AG09319 (cell line): ENCODE measurements at regions not wholly inside any gene's neighbourhood (a gene's known extent, or its start where the extent isn't known, plus 50 kb on each side); places are given as distances from the start of the nearest gene placed in this dataset.
"Not testable (repeated sequence)": the region's sequence is repeated elsewhere in the genome, so short reads cannot be mapped to it uniquely, and the experiment has no call there.

ENCODE experiments used
- DNase-seq: peaks from one replicate; pipeline ENCODE4 v3.0.0-alpha.2; 2010; ENCODE audit warnings: low read depth; ENCODE audit errors: extremely low read depth
- TF ChIP-seq, protein P1 (sequence below): IDR thresholded peaks from 2 replicates; pipeline ENCODE4 v1.5.1; 2011; ENCODE audit warnings: low read depth, mild to moderate bottlenecking, inconsistent platforms, low read length, moderate library complexity

DNA sequence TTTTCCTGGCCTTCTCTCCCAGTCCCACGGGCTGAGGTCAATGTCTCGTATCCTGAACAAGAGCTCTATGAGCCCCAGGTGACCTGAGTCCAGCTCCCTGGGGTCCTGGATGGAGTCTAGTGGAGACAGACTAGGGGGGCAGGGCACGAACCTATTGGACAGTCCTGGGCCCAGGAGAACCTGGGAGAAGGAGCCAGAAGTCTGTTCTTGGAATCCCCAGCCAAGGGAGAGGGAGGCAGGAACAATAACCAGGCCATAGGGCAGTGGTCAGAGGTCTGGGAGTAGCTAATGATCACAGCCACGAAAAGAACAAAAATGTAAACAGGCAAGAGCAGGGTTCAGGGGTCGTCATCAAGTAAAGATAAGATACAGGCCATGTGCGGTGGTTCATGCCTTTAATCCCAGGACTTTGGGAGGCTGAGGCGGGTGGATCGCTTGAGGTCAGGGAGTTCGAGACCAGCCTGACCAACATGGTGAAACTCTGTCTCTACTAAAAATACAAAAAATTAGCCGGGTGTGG is 60.8 kb downstream of the COPRS start:
- TF ChIP-seq, protein P1, sequence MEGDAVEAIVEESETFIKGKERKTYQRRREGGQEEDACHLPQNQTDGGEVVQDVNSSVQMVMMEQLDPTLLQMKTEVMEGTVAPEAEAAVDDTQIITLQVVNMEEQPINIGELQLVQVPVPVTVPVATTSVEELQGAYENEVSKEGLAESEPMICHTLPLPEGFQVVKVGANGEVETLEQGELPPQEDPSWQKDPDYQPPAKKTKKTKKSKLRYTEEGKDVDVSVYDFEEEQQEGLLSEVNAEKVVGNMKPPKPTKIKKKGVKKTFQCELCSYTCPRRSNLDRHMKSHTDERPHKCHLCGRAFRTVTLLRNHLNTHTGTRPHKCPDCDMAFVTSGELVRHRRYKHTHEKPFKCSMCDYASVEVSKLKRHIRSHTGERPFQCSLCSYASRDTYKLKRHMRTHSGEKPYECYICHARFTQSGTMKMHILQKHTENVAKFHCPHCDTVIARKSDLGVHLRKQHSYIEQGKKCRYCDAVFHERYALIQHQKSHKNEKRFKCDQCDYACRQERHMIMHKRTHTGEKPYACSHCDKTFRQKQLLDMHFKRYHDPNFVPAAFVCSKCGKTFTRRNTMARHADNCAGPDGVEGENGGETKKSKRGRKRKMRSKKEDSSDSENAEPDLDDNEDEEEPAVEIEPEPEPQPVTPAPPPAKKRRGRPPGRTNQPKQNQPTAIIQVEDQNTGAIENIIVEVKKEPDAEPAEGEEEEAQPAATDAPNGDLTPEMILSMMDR = no peak
- no peak for DNase-seq

DNA sequence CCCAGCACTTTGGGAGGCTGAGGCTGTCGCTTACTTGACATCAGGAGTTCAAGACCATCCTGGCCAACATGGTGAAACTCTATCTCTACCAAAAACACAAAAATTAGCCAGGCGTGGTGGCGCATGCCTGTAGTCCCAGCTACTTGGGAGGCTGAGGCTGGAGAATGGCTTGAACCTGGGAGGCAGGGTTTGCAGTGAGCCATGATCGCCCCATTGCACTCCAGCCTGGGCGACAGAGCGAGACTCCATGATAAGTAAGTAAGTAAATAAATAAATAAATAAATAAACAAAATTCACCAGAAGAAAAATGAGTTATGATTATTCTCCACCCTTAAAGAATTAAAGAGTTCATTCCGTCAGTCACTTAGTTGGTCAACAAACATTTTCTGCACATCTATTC is 63.1 kb downstream of the COPRS start:
- DNase-seq = not testable (repeated sequence)

DNA sequence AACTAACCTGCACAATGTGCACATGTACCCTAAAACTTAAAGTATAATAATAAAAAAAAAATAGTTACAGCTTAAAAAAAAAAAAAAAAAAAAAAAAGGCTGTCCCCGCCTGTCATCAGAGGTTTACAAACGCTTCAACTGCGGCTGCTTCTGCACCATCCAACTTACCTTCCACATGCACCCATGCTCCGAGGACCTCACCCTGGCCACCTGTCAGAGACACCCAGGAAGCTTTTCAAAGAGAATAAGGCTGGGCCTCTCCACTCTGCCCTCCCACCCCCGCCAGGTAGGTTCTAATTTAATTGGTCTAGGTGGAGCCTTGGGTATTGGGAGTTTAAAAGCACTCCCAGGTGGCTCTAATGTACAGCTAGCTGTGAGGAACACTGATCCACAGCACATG is 64.9 kb downstream of the COPRS start:
- TF ChIP-seq, protein P1 = no peak
- DNase-seq = no peak

DNA sequence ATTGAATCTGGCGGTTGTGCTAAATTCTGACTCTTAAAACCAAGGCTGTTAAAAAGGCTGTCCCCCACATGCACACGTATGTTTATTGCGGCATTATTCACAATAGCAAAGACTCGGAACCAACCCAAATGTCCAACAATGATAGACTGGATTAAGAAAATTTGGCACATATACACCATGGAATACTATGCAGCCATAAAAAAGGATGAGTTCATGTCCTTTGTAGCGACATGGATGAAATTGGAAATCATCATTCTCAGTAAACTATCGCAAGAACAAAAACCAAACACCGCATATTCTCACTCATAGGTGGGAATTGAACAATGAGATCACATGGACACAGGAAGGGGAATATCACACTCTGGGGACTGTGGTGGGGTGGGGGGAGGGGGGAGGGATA is 65.4 kb downstream of the COPRS start:
- not testable (repeated sequence) for DNase-seq

DNA sequence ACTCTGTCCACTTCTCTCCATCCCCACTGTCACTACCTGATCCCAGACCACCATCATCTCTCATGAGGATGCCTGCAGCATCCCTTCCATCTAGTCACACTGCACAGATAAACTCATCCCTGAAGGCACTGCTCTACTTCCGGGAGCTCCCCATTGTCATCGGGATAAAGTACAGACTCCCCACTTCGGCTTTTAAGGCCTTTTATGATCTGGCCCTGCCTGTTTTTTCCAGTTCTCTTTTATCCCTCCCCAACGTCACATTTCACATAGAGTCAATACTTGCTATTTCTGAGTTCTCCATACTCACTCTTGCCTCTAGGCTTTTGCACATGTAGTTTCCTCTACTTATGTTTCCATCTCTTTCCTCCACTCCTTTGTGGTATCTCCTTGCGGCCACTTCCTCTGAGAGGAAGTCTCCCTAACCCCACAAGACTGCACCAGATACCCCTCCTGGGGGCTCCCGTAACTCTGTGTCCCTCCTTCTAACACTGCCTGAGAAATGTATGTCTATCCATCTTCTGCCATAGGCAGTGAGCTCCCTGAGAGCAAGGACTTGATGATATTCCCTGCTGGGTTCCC is 66.9 kb downstream of the COPRS start:
- TF ChIP-seq, protein P1 = no peak
- no peak for DNase-seq

DNA sequence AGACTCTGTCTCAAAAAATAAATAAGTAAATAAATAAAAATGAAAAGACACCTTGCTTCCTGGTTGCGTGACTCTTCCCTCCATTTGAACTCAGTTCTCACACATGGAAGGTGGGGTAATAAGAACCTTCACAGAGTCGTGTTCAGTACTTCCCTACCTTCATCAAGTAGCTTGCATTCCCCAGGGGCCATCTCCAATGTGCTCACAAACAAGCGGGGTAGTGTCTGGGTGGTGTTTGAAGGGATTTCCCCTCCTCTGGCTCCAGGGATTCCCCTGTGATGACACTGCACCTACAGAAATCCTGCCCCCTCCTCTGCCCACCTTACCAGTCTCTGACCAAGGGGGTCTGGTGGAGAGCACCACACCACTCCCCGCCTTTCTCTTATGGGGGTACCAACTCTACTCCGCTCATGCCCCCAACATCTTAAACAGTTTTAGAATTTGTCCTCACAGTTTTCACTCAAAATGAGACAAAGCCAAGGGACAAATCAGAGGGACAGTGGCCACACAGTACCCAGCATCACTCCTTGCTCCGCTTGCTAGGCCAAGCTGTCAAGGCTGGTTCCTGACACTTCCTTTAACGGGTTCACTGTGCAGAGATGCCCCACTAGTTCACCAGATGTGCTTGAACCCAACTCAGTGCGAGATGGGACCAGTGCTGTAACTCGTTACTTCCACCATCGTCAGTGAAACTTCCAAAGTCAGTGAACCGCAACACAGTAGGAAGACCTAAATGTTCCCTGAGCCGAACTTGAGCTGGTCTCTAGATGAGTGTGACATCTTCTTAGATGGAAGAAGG is 69.1 kb downstream of the COPRS start:
- TF ChIP-seq, protein P1 = no peak
- no peak for DNase-seq

DNA sequence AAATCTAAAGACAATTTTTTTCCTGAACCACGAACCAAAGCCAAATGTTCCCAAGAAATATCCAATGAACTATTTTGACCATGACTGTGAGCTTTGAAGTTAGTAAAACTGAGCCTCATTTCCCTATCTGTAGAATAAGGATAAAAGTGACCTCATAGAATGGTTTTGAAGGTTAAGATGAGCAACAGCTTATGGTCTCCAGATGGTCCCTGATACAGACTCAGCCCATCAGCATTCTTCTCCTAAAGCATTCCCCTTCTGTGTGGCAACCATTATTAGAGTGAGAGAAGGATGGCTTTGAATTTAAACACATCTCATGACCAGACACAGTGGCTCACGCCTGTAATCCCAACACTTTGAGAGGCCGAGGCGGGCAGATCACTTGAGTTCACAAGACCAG is 70.1 kb downstream of the COPRS start:
- TF ChIP-seq, protein P1 = no peak
- no peak for DNase-seq

DNA sequence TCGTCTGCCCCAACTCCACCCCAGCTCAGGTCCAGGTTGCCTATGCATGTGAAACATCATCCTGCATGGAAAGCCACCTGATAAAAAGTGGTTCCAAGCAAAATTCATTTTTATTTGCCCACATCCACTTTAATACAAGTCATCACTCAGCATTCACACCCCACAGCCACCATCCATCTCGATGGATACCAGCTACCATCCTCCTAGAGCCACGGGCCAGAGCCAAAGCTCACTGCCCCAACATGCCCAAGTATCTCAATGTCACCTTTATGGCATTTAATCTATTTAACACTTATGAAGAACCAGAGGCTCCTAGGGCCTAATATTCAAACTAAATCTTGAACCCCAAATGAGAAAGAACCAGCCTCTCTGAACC is 70.5 kb downstream of the COPRS start:
- no peak for DNase-seq
- TF ChIP-seq, protein P1 = no peak
